DOHH2 (cell line): ENCODE measurements at regions not wholly inside any gene's neighbourhood (a gene's known extent, or its start where the extent isn't known, plus 50 kb on each side); places are given as distances from the start of the nearest gene placed in this dataset.

Experiments
- H3F3A ChIP-seq: fragments of 200-600 bp; sonication (generic), shearing (Covaris generic); 2 replicates; pipeline ENCODE4 v1.6.0; 2016; ENCODE audit warnings: antibody characterized with exemption, mild to moderate bottlenecking; ENCODE audit not compliant: control insufficient read depth, insufficient read depth
- H3K27ac ChIP-seq: fragments of 200-600 bp; sonication (generic); 2 replicates; pipeline ENCODE4 v1.5.1; 2014; ENCODE audit warnings: low read depth, mild to moderate bottlenecking, low read length, moderate library complexity
- H3K27me3 ChIP-seq: fragments of 200-600 bp; sonication (generic); 2 replicates; pipeline ENCODE4 v1.6.1; 2014; ENCODE audit warnings: mild to moderate bottlenecking, low read length, mixed read lengths; ENCODE audit not compliant: control insufficient read depth
- H3K36me3 ChIP-seq: fragments of 200-600 bp; sonication (generic); 2 replicates; pipeline ENCODE4 v1.6.1; 2014; ENCODE audit warnings: mild to moderate bottlenecking, low read length, moderate library complexity, mixed read lengths; ENCODE audit not compliant: control insufficient read depth
- H3K4me1 ChIP-seq: fragments of 200-600 bp; sonication (generic); 2 replicates; pipeline ENCODE4 v1.6.1; 2014; ENCODE audit warnings: mild to moderate bottlenecking, low read length, mixed read lengths; ENCODE audit not compliant: control insufficient read depth
- H3K4me2 ChIP-seq: fragments of 200-600 bp; sonication (generic); 2 replicates; pipeline ENCODE4 v1.6.0; 2014; ENCODE audit warnings: mild to moderate bottlenecking, low read length, moderate library complexity
- H3K4me3 ChIP-seq: fragments of 200-600 bp; sonication (generic); 2 replicates; pipeline ENCODE4 v1.5.1; 2014; ENCODE audit warnings: mild to moderate bottlenecking, low read length, mixed read lengths
- H3K79me2 ChIP-seq: fragments of 200-600 bp; sonication (generic); 2 replicates; pipeline ENCODE4 v1.6.1; 2014; ENCODE audit warnings: mild to moderate bottlenecking, low read length, mixed read lengths; ENCODE audit not compliant: control insufficient read depth
- H3K9me2 ChIP-seq: fragments of 200-600 bp; sonication (generic); replicated peaks from 2 replicates; pipeline ENCODE4 v1.6.1; 2014; ENCODE audit warnings: mild to moderate bottlenecking, low read length, mixed read lengths; ENCODE audit not compliant: control insufficient read depth
- H3K9me3 ChIP-seq: fragments of 200-600 bp; sonication (generic); 2 replicates; pipeline ENCODE4 v1.6.1; 2014; ENCODE audit warnings: antibody characterized with exemption, low read length, mixed read lengths; ENCODE audit not compliant: control insufficient read depth, insufficient read depth
- H4K20me1 ChIP-seq: fragments of 200-600 bp; sonication (generic); 2 replicates; pipeline ENCODE4 v1.6.0; 2014; ENCODE audit warnings: low read depth, mild to moderate bottlenecking, antibody characterized with exemption, low read length, moderate library complexity; ENCODE audit not compliant: control insufficient read depth, insufficient read depth
- CTCF ChIP-seq: fragments of 200-600 bp; sonication (generic); IDR thresholded peaks from one replicate; pipeline ENCODE4 v1.5.1; 2014; ENCODE audit warnings: antibody characterized with exemption, mild to moderate bottlenecking, low read depth, low read length; ENCODE audit not compliant: poor library complexity, severe bottlenecking
- EZH2phosphoT487 ChIP-seq: fragments of 200-600 bp; sonication (generic); IDR thresholded peaks from 2 replicates; pipeline ENCODE4 v1.6.1; 2017; ENCODE audit warnings: borderline replicate concordance, mild to moderate bottlenecking, antibody characterized with exemption, low read length, moderate library complexity, mixed read lengths

GRCh38 chr5:60379907-60380306 lies 320.1 kb downstream of the DEPDC1B start:
- no peaks in the 10 kb centered on the region for H4K20me1 ChIP-seq
- TF ChIP-seq CTCF (no peak), EZH2phosphoT487 (no peak)
- no peaks in the 10 kb centered on the region for H3K9me3 ChIP-seq
- no peak overlapping the region for H3K4me2 ChIP-seq
- no peaks in the 10 kb centered on the region for H3K36me3 ChIP-seq
- H3K27ac ChIP-seq = no peak overlapping the region
- peaks cover 21% of the 10 kb centered on the region for H3K4me1 ChIP-seq
- H3F3A ChIP-seq = no peaks in the 10 kb centered on the region
- H3K27me3 ChIP-seq = peaks cover under 1% of the 10 kb centered on the region; the same call in 1 of the 2 replicates
- no peaks in the 10 kb centered on the region for H3K9me2 ChIP-seq
- no peak overlapping the region for H3K4me3 ChIP-seq
- no peaks in the 10 kb centered on the region for H3K79me2 ChIP-seq

- Histone ChIP-seq H3K9me3 (no peaks in the 10 kb centered on the region), H3K36me3 (no peaks in the 10 kb centered on the region), H3K4me2 (no peak overlapping the region), H3K4me1 (peaks cover 18% of the 10 kb centered on the region), H3K27me3 (no peaks in the 10 kb centered on the region), H3K4me3 (no peak overlapping the region), H3K9me2 (no peaks in the 10 kb centered on the region), H4K20me1 (no peaks in the 10 kb centered on the region), H3K79me2 (no peaks in the 10 kb centered on the region), H3F3A (no peaks in the 10 kb centered on the region), H3K27ac (no peak overlapping the region)
- TF ChIP-seq CTCF = no peak
- TF ChIP-seq EZH2phosphoT487 = no peak
Observed at GRCh38 chr5:60377826-60378225, 322.1 kb downstream of the DEPDC1B start.

- Histone ChIP-seq H3K79me2 (no peaks in the 10 kb centered on the region), H4K20me1 (no peaks in the 10 kb centered on the region), H3K4me2 (no peak overlapping the region), H3K9me2 (no peaks in the 10 kb centered on the region), H3K36me3 (no peaks in the 10 kb centered on the region), H3F3A (no peaks in the 10 kb centered on the region), H3K27me3 (no peaks in the 10 kb centered on the region), H3K4me1 (peaks cover 11% of the 10 kb centered on the region), H3K27ac (no peak overlapping the region), H3K9me3 (no peaks in the 10 kb centered on the region), H3K4me3 (no peak overlapping the region)
- TF ChIP-seq CTCF (no peak), EZH2phosphoT487 (no peak)
Observed at GRCh38 chr5:60376860-60377259, 323.1 kb downstream of the DEPDC1B start.

- H3K27ac ChIP-seq = no peak overlapping the region
- no peaks in the 10 kb centered on the region for H3F3A ChIP-seq
- H3K36me3 ChIP-seq = no peaks in the 10 kb centered on the region
- H3K9me3 ChIP-seq = no peaks in the 10 kb centered on the region
- no peak for TF ChIP-seq EZH2phosphoT487
- no peak for TF ChIP-seq CTCF
- no peaks in the 10 kb centered on the region for H3K27me3 ChIP-seq
- H3K4me2 ChIP-seq = no peak overlapping the region
- H4K20me1 ChIP-seq = no peaks in the 10 kb centered on the region
- no peaks in the 10 kb centered on the region for H3K9me2 ChIP-seq
- no peak overlapping the region for H3K4me3 ChIP-seq
- H3K4me1 ChIP-seq = no peaks in the 10 kb centered on the region
- H3K79me2 ChIP-seq = no peaks in the 10 kb centered on the region
Observed at GRCh38 chr5:60374409-60374808, 325.6 kb downstream of the DEPDC1B start.
